Right cardiac atrium (tissue), 5 donors: ENCODE measurements at regions not wholly inside any gene's neighbourhood (a gene's known extent, or its start where the extent isn't known, plus 50 kb on each side); places are given as distances from the start of the nearest gene placed in this dataset.
A peak's percentile ranks its signal among the peaks of the same experiment; 100 is the strongest.
"Not testable (repeated sequence)": the region's sequence is repeated elsewhere in the genome, so short reads cannot be mapped to it uniquely, and the experiment has no call there.

ENCODE experiments used
- ATAC-seq, 2 donors: fragments of 200-7000 bp; cut with Tn5 transposase; one replicate each; pipeline versions ENCODE4 v1.8.0 to v1.9.1; 2020; ENCODE audit warnings: moderate library complexity in 2 of 2, mild to moderate bottlenecking in 1 of 2
- DNase-seq, 3 donors: peaks; one replicate each; pipeline ENCODE4 v3.0.0-alpha.2; 2020
- H3K27ac ChIP-seq: one replicate; pipeline ENCODE4 v1.5.1; 2013; ENCODE audit warnings: mild to moderate bottlenecking, low read length, control low read depth, moderate library complexity
- H3K27me3 ChIP-seq: one replicate; pipeline ENCODE4 v1.6.1; 2013; ENCODE audit not compliant: control insufficient read depth, insufficient read depth
- H3K4me1 ChIP-seq: one replicate; pipeline ENCODE4 v1.6.1; 2013; ENCODE audit warnings: low read length; ENCODE audit not compliant: control insufficient read depth, insufficient read depth
- H3K4me3 ChIP-seq: one replicate; pipeline ENCODE4 v1.5.1; 2013; ENCODE audit warnings: low read length, control low read depth
- H3K9me3 ChIP-seq: one replicate; pipeline ENCODE4 v1.6.1; 2013; ENCODE audit warnings: low read length; ENCODE audit not compliant: control insufficient read depth
- WGBS: extraction: QIAGEN DNeasy Blood & Tissue Kit; methylation state at CpG from one replicate; pipeline ENCODE4 v1.1.7; 2013; 5-methylcytosine and 5-hydroxymethylcytosine counted together
- intact Hi-C, 4 donors: fragments of 100-400 bp; cut with DNase I; formaldehyde crosslinking; loops; one replicate each; pipeline versions ENCODE4 v1.11.0 to v1.14.0; 2022 to 2023
- donor health status: healthy with polysubstance abuse.
- donor health status: DM: no; HTN: yes; CAD: no.
- donor health status: DM: no; HTN: no; CAD: no.
- donor health status: DM: no; HTN: yes; CAD: no; lungs with severe emphysema.
- donor health status: DM: yes; HTN: yes; CAD: no.

DNA sequence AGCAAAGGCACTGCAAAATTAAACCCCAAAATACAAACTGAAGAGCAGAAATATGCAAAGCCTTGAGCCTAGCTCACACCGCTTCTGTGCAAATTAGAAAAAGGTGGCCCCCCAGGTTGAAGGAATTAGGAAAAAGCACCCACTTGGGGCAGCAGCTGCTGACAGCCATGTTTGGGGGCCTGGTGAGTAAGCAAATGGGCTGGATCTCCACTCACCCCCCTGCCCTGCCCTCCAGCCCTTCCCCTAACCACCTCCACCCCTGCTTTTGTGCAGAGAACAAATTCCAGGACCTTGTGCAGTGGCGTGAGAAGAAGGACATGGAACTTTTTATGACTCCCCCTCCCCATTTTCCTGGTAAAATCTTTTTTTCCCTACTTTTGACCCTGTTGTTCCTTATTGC, 92.0 kb upstream of the DNAH5 start:
- peaks cover 3% of the 10 kb centered on the region for H3K4me1 ChIP-seq
- WGBS, result 61% methylated on average over 2 of the region's 2 CpGs
- H3K9me3 ChIP-seq, result peaks cover 1% of the 10 kb centered on the region
- H3K27ac ChIP-seq, result no peak overlapping the region
- no peaks in the 10 kb centered on the region for H3K27me3 ChIP-seq
- no peak overlapping the region for H3K4me3 ChIP-seq
- no peak for DNase-seq
- ATAC-seq, result peak in 1 of 2 donors; percentile 21
- intact Hi-C loops, result no loop called here

DNA sequence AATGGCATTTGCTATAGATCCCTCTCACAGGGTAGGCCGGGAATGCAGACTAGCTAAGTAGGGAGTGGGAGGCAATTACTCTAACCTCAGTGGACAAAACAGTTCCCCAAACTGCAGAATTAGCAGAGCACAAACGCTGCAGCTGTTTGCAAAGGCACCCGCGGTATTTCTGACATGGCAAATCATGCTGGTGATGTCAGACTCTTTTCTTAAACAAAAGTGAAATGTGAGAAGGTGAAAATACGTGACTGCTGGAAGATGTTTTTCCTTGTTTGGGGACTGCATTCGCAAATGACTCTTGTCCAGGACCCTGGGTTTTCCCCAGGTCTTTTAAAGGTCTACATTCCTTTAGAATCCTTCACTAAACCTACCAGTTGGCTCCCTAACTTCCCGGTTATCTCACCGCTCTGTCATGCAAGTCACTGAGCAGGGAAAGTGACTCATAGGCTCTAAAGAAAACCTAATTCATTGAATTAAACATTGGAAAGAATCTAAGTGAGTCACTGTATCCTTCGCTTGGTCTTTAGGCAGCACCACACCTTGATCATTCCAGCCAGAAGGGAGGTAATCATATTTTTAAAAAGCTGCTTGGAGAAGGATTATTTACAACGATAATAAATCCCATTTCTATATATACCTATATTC, 91.5 kb upstream of the DNAH5 start:
- 6% methylated on average over 10 of the region's 10 CpGs for WGBS
- Histone ChIP-seq H3K4me1 (peaks cover 3% of the 10 kb centered on the region), H3K27ac (peak overlapping the region; percentile 26), H3K9me3 (peaks cover 1% of the 10 kb centered on the region), H3K27me3 (no peaks in the 10 kb centered on the region), H3K4me3 (no peak overlapping the region)
- intact Hi-C loops, result no loop called here
- DNase-seq, result no peak
- ATAC-seq, result peak; percentile 65 to 94

- DNase-seq (no peak), ATAC-seq (peak in 1 of 2 donors; percentile 27)
- Histone ChIP-seq H3K27me3 (no peaks in the 10 kb centered on the region), H3K4me3 (no peak overlapping the region), H3K4me1 (peaks cover 3% of the 10 kb centered on the region), H3K27ac (no peak overlapping the region), H3K9me3 (peaks cover 1% of the 10 kb centered on the region)
- WGBS, result 78% methylated on average over 3 of the region's 3 CpGs
- intact Hi-C loops, result no loop called here
These were observed 90.5 kb upstream of the DNAH5 start for GRCh38 chr5:14034963-14035362.

DNA sequence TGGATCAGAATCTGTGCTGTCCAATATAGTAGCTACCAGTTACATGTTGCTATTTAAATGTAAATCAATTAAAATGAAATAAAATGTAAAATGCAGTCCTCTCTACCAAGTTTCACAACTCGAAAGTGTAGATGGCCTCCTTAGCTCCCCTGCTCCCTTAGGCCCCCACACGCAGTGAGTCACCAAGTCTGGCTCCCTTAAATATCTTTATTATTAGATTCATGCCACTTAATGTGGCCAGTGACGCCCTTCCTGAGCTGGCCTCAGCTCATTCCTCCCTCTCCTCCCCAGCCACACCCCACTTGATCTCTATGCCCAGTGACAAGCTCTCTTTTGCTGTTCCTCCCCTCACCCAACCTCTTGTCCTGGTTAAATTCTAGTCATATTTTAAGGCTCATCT, 88.4 kb upstream of the DNAH5 start:
- H3K27ac ChIP-seq, result no peak overlapping the region
- WGBS, result 62% methylated on average over 3 of the region's 3 CpGs
- H3K4me1 ChIP-seq, result peaks cover 3% of the 10 kb centered on the region
- ATAC-seq, result no peak
- intact Hi-C loops, result no loop called here
- no peaks in the 10 kb centered on the region for H3K9me3 ChIP-seq
- H3K27me3 ChIP-seq, result no peaks in the 10 kb centered on the region
- DNase-seq, result no peak
- H3K4me3 ChIP-seq, result no peak overlapping the region

- intact Hi-C loops, result no loop called here
- WGBS, result 72% methylated on average over 7 of the region's 7 CpGs
- Histone ChIP-seq H3K27me3 (no peaks in the 10 kb centered on the region), H3K9me3 (peaks cover 2% of the 10 kb centered on the region), H3K4me1 (no peaks in the 10 kb centered on the region), H3K4me3 (no peak overlapping the region), H3K27ac (no peak overlapping the region)
- DNase-seq (no peak), ATAC-seq (no peak)
These were observed 84.6 kb upstream of the DNAH5 start for GRCh38 chr5:14028938-14029584.

DNA sequence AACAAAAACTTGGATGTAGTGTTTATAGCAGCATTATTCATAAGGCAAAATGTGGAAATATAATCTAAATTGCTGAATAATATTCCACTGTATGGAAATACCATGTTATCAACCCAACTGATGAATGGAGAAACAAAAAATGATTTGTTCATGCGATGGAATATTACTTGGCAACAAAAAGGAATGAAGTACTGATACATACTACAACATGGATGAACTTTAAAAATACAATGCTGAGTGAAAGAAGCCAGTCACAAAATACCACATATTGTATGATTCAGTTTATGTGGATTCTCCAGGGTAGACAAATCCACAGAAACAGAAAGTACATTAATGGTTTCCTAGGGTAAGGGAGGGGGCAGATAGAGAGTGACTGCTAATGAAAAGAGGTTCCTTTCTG, 83.7 kb upstream of the DNAH5 start:
- intact Hi-C loops, result no loop called here
- Histone ChIP-seq H3K4me3 (no peak overlapping the region), H3K27ac (no peak overlapping the region), H3K27me3 (no peaks in the 10 kb centered on the region), H3K4me1 (no peaks in the 10 kb centered on the region), H3K9me3 (peaks cover 4% of the 10 kb centered on the region)
- DNase-seq, result no peak
- WGBS, result 97% methylated on average over 1 of the region's 1 CpG
- ATAC-seq, result no peak

- Histone ChIP-seq H3K27ac (no peak overlapping the region), H3K9me3 (peaks cover 4% of the 10 kb centered on the region), H3K4me3 (no peak overlapping the region), H3K27me3 (no peaks in the 10 kb centered on the region), H3K4me1 (no peaks in the 10 kb centered on the region)
- ATAC-seq, result no peak
- WGBS, result 81% methylated on average over 4 of the region's 4 CpGs
- intact Hi-C loops, result no loop called here
- DNase-seq, result no peak
These were observed 81.2 kb upstream of the DNAH5 start for GRCh38 chr5:14025569-14026286.

DNA sequence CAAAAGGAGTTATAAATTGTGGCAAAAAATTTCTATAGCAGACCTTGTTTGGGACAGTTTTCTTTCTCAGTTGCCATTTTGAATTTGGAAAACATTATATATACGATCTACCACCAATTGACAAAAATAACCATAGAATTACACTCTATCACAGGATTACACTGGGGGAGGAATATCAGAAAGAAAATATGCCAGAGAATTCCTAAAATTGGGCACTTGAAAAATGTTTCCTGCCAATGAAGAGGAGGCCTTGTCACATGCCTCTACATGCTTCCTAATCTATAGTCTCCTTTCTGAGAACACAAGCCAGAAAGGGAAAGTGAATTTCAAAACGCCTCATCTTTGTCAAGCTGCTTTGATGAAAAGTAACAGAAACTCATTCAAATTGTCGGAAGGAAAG, 78.5 kb upstream of the DNAH5 start:
- no peak for DNase-seq
- Histone ChIP-seq H3K9me3 (peaks cover 4% of the 10 kb centered on the region), H3K4me3 (no peak overlapping the region), H3K27ac (no peak overlapping the region), H3K4me1 (no peaks in the 10 kb centered on the region), H3K27me3 (no peaks in the 10 kb centered on the region)
- intact Hi-C loops, result no loop called here
- ATAC-seq, result no peak
- WGBS, result 63% methylated on average over 3 of the region's 3 CpGs

DNA sequence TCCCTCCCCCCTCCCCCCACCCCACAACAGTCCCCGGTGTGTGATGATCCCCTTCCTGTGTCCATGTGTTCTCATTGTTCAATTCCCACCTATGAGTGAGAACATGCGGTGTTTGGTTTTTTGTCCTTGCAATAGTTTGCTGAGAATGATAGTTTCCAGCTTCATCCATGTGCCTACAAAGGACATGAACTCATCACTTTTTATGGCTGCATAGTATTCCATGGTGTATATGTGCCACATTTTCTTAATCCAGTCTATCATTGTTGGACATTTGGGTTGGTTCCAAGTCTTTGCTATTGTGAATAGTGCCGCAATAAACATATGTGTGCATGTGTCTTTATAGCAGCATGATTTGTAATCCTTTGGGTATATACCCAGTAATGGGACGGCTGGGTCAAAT, 76.5 kb upstream of the DNAH5 start:
- ATAC-seq, DNase-seq, H3K4me3 ChIP-seq, H3K27ac ChIP-seq, H3K4me1 ChIP-seq, H3K9me3 ChIP-seq, H3K27me3 ChIP-seq, intact Hi-C loops: not testable (repeated sequence)
- WGBS, result 89% methylated on average over 3 of the region's 4 CpGs

- H3K4me1 ChIP-seq, result no peaks in the 10 kb centered on the region
- WGBS, result 83% methylated on average over 1 of the region's 1 CpG
- H3K9me3 ChIP-seq, result peaks cover 4% of the 10 kb centered on the region
- ATAC-seq, result no peak
- H3K27ac ChIP-seq, result no peak overlapping the region
- intact Hi-C loops, result no loop called here
- no peak overlapping the region for H3K4me3 ChIP-seq
- DNase-seq, result no peak
- no peaks in the 10 kb centered on the region for H3K27me3 ChIP-seq
These were observed 75.3 kb upstream of the DNAH5 start for GRCh38 chr5:14019768-14020290.

- H3K9me3 ChIP-seq, result peaks cover 2% of the 10 kb centered on the region
- intact Hi-C loops, result no loop called here
- WGBS, result 62% methylated on average over 8 of the region's 8 CpGs
- DNase-seq (no peak), ATAC-seq (no peak)
- H3K4me1 ChIP-seq, result no peaks in the 10 kb centered on the region
- no peaks in the 10 kb centered on the region for H3K27me3 ChIP-seq
- no peak overlapping the region for H3K4me3 ChIP-seq
- H3K27ac ChIP-seq, result no peak overlapping the region
These were observed 73.4 kb upstream of the DNAH5 start for GRCh38 chr5:14017904-14018303.
